ENCODE measurements at regions not wholly inside any gene's neighbourhood (a gene's known extent, or its start where the extent isn't known, plus 50 kb on each side); places are given as distances from the start of the nearest gene placed in this dataset.
A peak's percentile ranks its signal among the peaks of the same experiment; 100 is the strongest.

- Histone ChIP-seq H3K4me2 (ENCODE audit: low read length) (no peak overlapping the region), H3K9me2 (ENCODE audit: insufficient read depth, low read length) (no peaks in the 10 kb centered on the region), H3K4me3 (ENCODE audit: low read depth, low read length, poor library complexity, severe bottlenecking) (no peak overlapping the region), H4K20me1 (ENCODE audit: insufficient read depth, low read length) (no peaks in the 10 kb centered on the region), H3K4me1 (ENCODE audit: insufficient read depth, low read length, poor library complexity, severe bottlenecking) (no peaks in the 10 kb centered on the region), H3K9me3 (ENCODE audit: low read length) (no peaks in the 10 kb centered on the region), H3K27ac (ENCODE audit: low read depth, low read length, poor library complexity, severe bottlenecking) (no peak overlapping the region), H2AFZ (ENCODE audit: low read length) (no peak overlapping the region), H3K36me3 (ENCODE audit: insufficient read depth, low read length) (no peaks in the 10 kb centered on the region), H3K79me2 (ENCODE audit: insufficient read depth, low read depth, low read length) (no peaks in the 10 kb centered on the region)
- DNase-seq (ENCODE audit: low spot score), result no peak
- CTCF ChIA-PET (ENCODE audit: unreplicated experiment), result interaction anchor here (0.6 kb wide), 1 partner anchor 330 kb away, joined by 3 read pairs; no protein-coding TSS in a partner anchor
- BruUV-seq (replicated peaks), result no TSS peak
- intact Hi-C loops (cut with micrococcal nuclease; ENCODE audit: unreplicated experiment), result no loop called here
- no peak for TF ChIP-seq EZH2phosphoT487 (IDR thresholded peaks at IDR 0.05; ENCODE audit: borderline replicate concordance, low read depth, low read length)
- TF ChIP-seq, protein P1, sequence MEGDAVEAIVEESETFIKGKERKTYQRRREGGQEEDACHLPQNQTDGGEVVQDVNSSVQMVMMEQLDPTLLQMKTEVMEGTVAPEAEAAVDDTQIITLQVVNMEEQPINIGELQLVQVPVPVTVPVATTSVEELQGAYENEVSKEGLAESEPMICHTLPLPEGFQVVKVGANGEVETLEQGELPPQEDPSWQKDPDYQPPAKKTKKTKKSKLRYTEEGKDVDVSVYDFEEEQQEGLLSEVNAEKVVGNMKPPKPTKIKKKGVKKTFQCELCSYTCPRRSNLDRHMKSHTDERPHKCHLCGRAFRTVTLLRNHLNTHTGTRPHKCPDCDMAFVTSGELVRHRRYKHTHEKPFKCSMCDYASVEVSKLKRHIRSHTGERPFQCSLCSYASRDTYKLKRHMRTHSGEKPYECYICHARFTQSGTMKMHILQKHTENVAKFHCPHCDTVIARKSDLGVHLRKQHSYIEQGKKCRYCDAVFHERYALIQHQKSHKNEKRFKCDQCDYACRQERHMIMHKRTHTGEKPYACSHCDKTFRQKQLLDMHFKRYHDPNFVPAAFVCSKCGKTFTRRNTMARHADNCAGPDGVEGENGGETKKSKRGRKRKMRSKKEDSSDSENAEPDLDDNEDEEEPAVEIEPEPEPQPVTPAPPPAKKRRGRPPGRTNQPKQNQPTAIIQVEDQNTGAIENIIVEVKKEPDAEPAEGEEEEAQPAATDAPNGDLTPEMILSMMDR (conservative IDR thresholded peaks at IDR 0.05; ENCODE audit: low read length), result no peak
- POLR2A ChIA-PET, result no interaction called here
These were observed 478.4 kb downstream of the KDM4C start for GRCh38 chr9:7236186-7236585.

- ChIA-PET POLR2A (interaction anchor here (0.7 kb wide), 2 partner anchors 757 to 1084 kb away, joined by 6 to 7 read pairs; no protein-coding TSS in a partner anchor), CTCF (ENCODE audit: unreplicated experiment) (no interaction called here)
- Histone ChIP-seq H3K9me2 (ENCODE audit: insufficient read depth, low read length) (no peaks in the 10 kb centered on the region), H3K79me2 (ENCODE audit: insufficient read depth, low read depth, low read length) (no peaks in the 10 kb centered on the region), H3K4me1 (ENCODE audit: insufficient read depth, low read length, poor library complexity, severe bottlenecking) (no peaks in the 10 kb centered on the region), H3K4me2 (ENCODE audit: low read length) (no peak overlapping the region), H4K20me1 (ENCODE audit: insufficient read depth, low read length) (no peaks in the 10 kb centered on the region), H3K36me3 (ENCODE audit: insufficient read depth, low read length) (no peaks in the 10 kb centered on the region), H3K9me3 (ENCODE audit: low read length) (no peaks in the 10 kb centered on the region), H3K27ac (ENCODE audit: low read depth, low read length, poor library complexity, severe bottlenecking) (no peak overlapping the region), H2AFZ (ENCODE audit: low read length) (no peak overlapping the region), H3K4me3 (ENCODE audit: low read depth, low read length, poor library complexity, severe bottlenecking) (no peak overlapping the region)
- intact Hi-C loops (cut with micrococcal nuclease; ENCODE audit: unreplicated experiment), result no loop called here
- TF ChIP-seq EZH2phosphoT487 (IDR thresholded peaks at IDR 0.05; ENCODE audit: borderline replicate concordance, low read depth, low read length), result no peak
- TF ChIP-seq, protein P1 (conservative IDR thresholded peaks at IDR 0.05; ENCODE audit: low read length), result peak; percentile 84
- BruUV-seq (replicated peaks), result no TSS peak
- DNase-seq (ENCODE audit: low spot score), result peak; percentile 54
These were observed 476.4 kb downstream of the KDM4C start for GRCh38 chr9:7234144-7234543.

GRCh38 chr9:7229571-7229970, 471.8 kb downstream of the KDM4C start:
- Histone ChIP-seq H3K4me3 (ENCODE audit: low read depth, low read length, poor library complexity, severe bottlenecking) (no peak overlapping the region), H2AFZ (ENCODE audit: low read length) (no peak overlapping the region), H3K9me2 (ENCODE audit: insufficient read depth, low read length) (no peaks in the 10 kb centered on the region), H3K9me3 (ENCODE audit: low read length) (no peaks in the 10 kb centered on the region), H3K4me2 (ENCODE audit: low read length) (no peak overlapping the region), H3K79me2 (ENCODE audit: insufficient read depth, low read depth, low read length) (no peaks in the 10 kb centered on the region), H3K36me3 (ENCODE audit: insufficient read depth, low read length) (no peaks in the 10 kb centered on the region), H3K27ac (ENCODE audit: low read depth, low read length, poor library complexity, severe bottlenecking) (no peak overlapping the region), H3K4me1 (ENCODE audit: insufficient read depth, low read length, poor library complexity, severe bottlenecking) (no peaks in the 10 kb centered on the region), H4K20me1 (ENCODE audit: insufficient read depth, low read length) (no peaks in the 10 kb centered on the region)
- ChIA-PET POLR2A (no interaction called here), CTCF (ENCODE audit: unreplicated experiment) (no interaction called here)
- DNase-seq (ENCODE audit: low spot score), result no peak
- intact Hi-C loops (cut with micrococcal nuclease; ENCODE audit: unreplicated experiment), result no loop called here
- no TSS peak for BruUV-seq (replicated peaks)
- TF ChIP-seq, protein P1 (conservative IDR thresholded peaks at IDR 0.05; ENCODE audit: low read length), result no peak
- no peak for TF ChIP-seq EZH2phosphoT487 (IDR thresholded peaks at IDR 0.05; ENCODE audit: borderline replicate concordance, low read depth, low read length)
